Loucy (cell line): ENCODE measurements at regions not wholly inside any gene's neighbourhood (a gene's known extent, or its start where the extent isn't known, plus 50 kb on each side); places are given as distances from the start of the nearest gene placed in this dataset.

ENCODE experiments used
- H2AFZ ChIP-seq: fragments of 200-600 bp; sonication (generic); 2 replicates; pipeline ENCODE4 v1.6.0; 2016; ENCODE audit warnings: antibody characterized with exemption, mild to moderate bottlenecking, low read length, moderate library complexity
- H3F3A ChIP-seq: fragments of 200-600 bp; 2 replicates; pipeline ENCODE4 v1.6.0; 2016; ENCODE audit warnings: antibody characterized with exemption, low read depth, mild to moderate bottlenecking
- H3K27me3 ChIP-seq: fragments of 200-600 bp; sonication (generic); 2 replicates; pipeline ENCODE4 v1.6.1; 2014; ENCODE audit warnings: low read length, mild to moderate bottlenecking; ENCODE audit not compliant: insufficient read depth, poor library complexity, severe bottlenecking
- H3K36me3 ChIP-seq: fragments of 200-600 bp; sonication (generic); 2 replicates; pipeline ENCODE4 v1.6.1; 2016; ENCODE audit warnings: low read length; ENCODE audit not compliant: insufficient read depth
- H3K4me1 ChIP-seq: fragments of 200-600 bp; sonication (generic); 2 replicates; pipeline ENCODE4 v1.5.1; 2014; ENCODE audit warnings: low read length, mild to moderate bottlenecking; ENCODE audit not compliant: insufficient read depth, poor library complexity, severe bottlenecking
- H3K4me2 ChIP-seq: fragments of 200-600 bp; sonication (generic); 2 replicates; pipeline ENCODE4 v1.6.0; 2014; ENCODE audit warnings: antibody characterized with exemption, low read length, low read depth, mild to moderate bottlenecking; ENCODE audit not compliant: poor library complexity, severe bottlenecking
- H3K4me3 ChIP-seq: fragments of 200-600 bp; sonication (generic); 2 replicates; pipeline ENCODE4 v1.5.1; 2014; ENCODE audit warnings: low read length, mild to moderate bottlenecking, mixed read lengths; ENCODE audit not compliant: poor library complexity, severe bottlenecking
- H3K79me2 ChIP-seq: fragments of 200-600 bp; sonication (generic); 2 replicates; pipeline ENCODE4 v1.6.1; 2014; ENCODE audit warnings: low read length; ENCODE audit not compliant: insufficient read depth
- H3K9ac ChIP-seq: fragments of 200-600 bp; sonication (generic); 2 replicates; pipeline ENCODE4 v1.6.0; 2014; ENCODE audit warnings: mild to moderate bottlenecking, low read depth, low read length, moderate library complexity; ENCODE audit not compliant: poor library complexity, severe bottlenecking
- H3K9me2 ChIP-seq: fragments of 200-600 bp; sonication (generic); replicated peaks from 2 replicates; pipeline ENCODE4 v1.6.1; 2016; ENCODE audit warnings: low read depth, low read length, mixed read lengths
- H3K9me3 ChIP-seq: fragments of 200-600 bp; sonication (generic); 2 replicates; pipeline ENCODE4 v1.6.1; 2014; ENCODE audit warnings: mild to moderate bottlenecking, antibody characterized with exemption, low read length, low read depth; ENCODE audit not compliant: insufficient read depth
- H4K20me1 ChIP-seq: fragments of 200-600 bp; sonication (generic); 2 replicates; pipeline ENCODE4 v1.6.0; 2014; ENCODE audit warnings: antibody characterized with exemption, low read length, mild to moderate bottlenecking; ENCODE audit not compliant: insufficient read depth, poor library complexity, severe bottlenecking
- EZH2phosphoT487 ChIP-seq: fragments of 200-600 bp; IDR thresholded peaks from 2 replicates; pipeline ENCODE4 v1.6.1; 2018; ENCODE audit warnings: antibody characterized with exemption, mild to moderate bottlenecking, moderate library complexity, borderline replicate concordance
- TF ChIP-seq, protein P1 (sequence below): fragments of 200-600 bp; sonication (generic); conservative IDR thresholded peaks from 2 replicates; pipeline ENCODE4 v1.5.1; 2014; ENCODE audit warnings: mild to moderate bottlenecking, antibody characterized with exemption, low read length

DNA sequence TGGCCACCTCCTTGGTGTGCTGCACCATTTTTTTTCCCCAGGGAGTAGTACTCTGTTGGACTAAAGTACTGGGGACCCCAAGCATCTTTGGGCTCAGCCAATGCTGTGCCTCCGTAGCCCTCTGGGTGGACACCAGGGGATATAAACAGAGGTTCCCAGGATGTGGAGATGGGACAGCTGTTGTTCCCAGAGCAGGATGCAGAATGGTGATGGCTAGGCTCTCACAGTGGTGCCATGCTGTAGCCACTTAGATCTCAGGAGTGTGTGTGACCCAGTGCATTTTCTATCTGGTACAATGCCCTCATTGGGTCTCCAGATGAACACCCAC is 50.9 kb upstream of the SCIN start:
- Histone ChIP-seq H3K4me3 (no peak overlapping the region), H3K9me2 (no peaks in the 10 kb centered on the region), H3K4me1 (no peaks in the 10 kb centered on the region), H3K36me3 (no peaks in the 10 kb centered on the region), H3K79me2 (no peaks in the 10 kb centered on the region), H3K9me3 (no peaks in the 10 kb centered on the region), H3K27me3 (no peaks in the 10 kb centered on the region), H4K20me1 (no peaks in the 10 kb centered on the region), H3K9ac (no peak overlapping the region), H3F3A (no peaks in the 10 kb centered on the region), H3K4me2 (no peak overlapping the region), H2AFZ (no peak overlapping the region)
- TF ChIP-seq EZH2phosphoT487, result no peak
- TF ChIP-seq, protein P1, sequence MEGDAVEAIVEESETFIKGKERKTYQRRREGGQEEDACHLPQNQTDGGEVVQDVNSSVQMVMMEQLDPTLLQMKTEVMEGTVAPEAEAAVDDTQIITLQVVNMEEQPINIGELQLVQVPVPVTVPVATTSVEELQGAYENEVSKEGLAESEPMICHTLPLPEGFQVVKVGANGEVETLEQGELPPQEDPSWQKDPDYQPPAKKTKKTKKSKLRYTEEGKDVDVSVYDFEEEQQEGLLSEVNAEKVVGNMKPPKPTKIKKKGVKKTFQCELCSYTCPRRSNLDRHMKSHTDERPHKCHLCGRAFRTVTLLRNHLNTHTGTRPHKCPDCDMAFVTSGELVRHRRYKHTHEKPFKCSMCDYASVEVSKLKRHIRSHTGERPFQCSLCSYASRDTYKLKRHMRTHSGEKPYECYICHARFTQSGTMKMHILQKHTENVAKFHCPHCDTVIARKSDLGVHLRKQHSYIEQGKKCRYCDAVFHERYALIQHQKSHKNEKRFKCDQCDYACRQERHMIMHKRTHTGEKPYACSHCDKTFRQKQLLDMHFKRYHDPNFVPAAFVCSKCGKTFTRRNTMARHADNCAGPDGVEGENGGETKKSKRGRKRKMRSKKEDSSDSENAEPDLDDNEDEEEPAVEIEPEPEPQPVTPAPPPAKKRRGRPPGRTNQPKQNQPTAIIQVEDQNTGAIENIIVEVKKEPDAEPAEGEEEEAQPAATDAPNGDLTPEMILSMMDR, result no peak
